HL-60 (cell line): ENCODE measurements at regions not wholly inside any gene's neighbourhood (a gene's known extent, or its start where the extent isn't known, plus 50 kb on each side); places are given as distances from the start of the nearest gene placed in this dataset.

Experiments used
- CTCF ChIP-seq: IDR thresholded peaks from one replicate; pipeline ENCODE4 v1.5.1; 2011; ENCODE audit warnings: low read length, control low read depth, inconsistent platforms; ENCODE audit not compliant: insufficient read depth
- REST ChIP-seq: IDR thresholded peaks from 2 replicates; pipeline ENCODE4 v1.6.1; 2012; ENCODE audit warnings: low read depth; ENCODE audit not compliant: insufficient replicate concordance

GRCh38 chr17:74031316-74032090 lies 172.0 kb upstream of the RPL38 start:
- no peak for TF ChIP-seq CTCF
- TF ChIP-seq REST = no peak
